AG09319 (cell line): ENCODE measurements at regions not wholly inside any gene's neighbourhood (a gene's known extent, or its start where the extent isn't known, plus 50 kb on each side); places are given as distances from the start of the nearest gene placed in this dataset.

Experiments used
- DNase-seq: peaks from one replicate; pipeline ENCODE4 v3.0.0-alpha.2; 2010; ENCODE audit warnings: low read depth; ENCODE audit errors: extremely low read depth
- CTCF ChIP-seq: IDR thresholded peaks from 2 replicates; pipeline ENCODE4 v1.5.1; 2011; ENCODE audit warnings: low read depth, mild to moderate bottlenecking, inconsistent platforms, low read length, moderate library complexity

GRCh38 chr6:23985015-23985414 is 141.0 kb upstream of the NRSN1 start:
- DNase-seq, result no peak
- no peak for TF ChIP-seq CTCF

- DNase-seq, result no peak
- TF ChIP-seq CTCF, result no peak
Observed at GRCh38 chr6:23989885-23990533, 136.0 kb upstream of the NRSN1 start.

DNA sequence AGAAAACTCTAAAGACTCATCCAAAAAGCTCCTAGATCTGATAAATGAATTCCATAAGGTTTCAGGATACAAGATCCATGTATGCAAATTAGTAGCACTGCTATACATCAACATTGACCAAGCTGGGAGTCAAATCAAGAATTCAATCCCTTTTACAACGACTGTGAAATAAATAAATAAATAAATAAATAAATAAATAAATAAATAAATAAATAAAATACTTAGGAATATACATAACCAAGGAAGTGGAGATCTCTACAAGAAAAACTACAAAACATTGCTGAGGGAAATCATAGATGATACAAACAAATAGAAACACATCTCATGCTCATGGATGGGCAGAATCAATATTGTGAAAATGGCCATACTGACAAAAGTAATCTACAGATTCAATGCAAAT is 132.0 kb upstream of the NRSN1 start:
- no peak for DNase-seq
- no peak for TF ChIP-seq CTCF

DNA sequence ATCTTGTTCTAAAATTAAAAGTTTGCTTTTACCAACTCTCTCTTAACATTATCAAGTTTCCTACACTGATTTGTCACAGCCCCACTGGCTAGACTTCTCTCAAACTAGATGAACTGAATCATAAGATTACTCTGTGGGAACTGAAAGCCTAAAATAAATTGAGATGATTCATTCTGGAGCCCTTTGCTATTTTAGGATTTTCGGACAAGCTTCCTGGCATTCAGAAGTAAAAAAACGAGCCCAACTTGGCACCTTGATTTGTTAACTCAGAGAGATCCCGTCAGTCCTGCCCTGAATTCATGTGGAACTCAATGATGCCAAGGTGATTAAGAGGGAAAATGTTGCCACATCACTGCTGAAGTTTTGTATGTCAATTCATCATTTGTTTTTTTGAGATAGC is 122.0 kb upstream of the NRSN1 start:
- no peak for TF ChIP-seq CTCF
- DNase-seq, result peak; percentile 52

GRCh38 chr6:24004659-24005058 is 121.4 kb upstream of the NRSN1 start:
- DNase-seq, result peak; percentile 7
- TF ChIP-seq CTCF, result no peak

- TF ChIP-seq CTCF, result no peak
- DNase-seq, result no peak
Observed at GRCh38 chr6:24006254-24006653, 119.8 kb upstream of the NRSN1 start.

DNA sequence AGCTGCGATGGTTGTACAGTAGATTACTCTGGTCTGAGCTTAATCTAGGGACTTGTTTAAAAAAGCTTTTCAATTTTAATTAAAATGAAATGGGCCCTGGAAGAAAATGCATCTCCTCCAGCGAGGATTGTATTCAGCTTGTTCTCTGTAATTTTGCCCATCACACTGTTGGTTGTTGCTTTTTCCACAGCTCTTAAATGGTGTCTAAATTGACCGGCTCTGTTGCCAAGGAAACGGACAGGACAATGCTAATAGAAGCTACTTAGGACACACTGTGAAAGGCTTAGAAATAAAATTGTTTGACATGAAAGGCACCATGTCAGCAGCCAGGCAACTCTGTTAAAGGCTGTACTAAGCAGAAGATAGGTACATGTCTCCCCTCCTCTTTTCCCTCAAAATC is 116.7 kb upstream of the NRSN1 start:
- DNase-seq, result no peak
- TF ChIP-seq CTCF, result no peak
